Stimulated activated CD4-positive, alpha-beta T cell treated with anti-CD3 and anti-CD28 coated beads, Interleukin-4, amount 100 ng/mL, for 1 hour (primary cell): ENCODE measurements at regions not wholly inside any gene's neighbourhood (a gene's known extent, or its start where the extent isn't known, plus 50 kb on each side); places are given as distances from the start of the nearest gene placed in this dataset.
"Not testable (repeated sequence)": the region's sequence is repeated elsewhere in the genome, so short reads cannot be mapped to it uniquely, and the experiment has no call there.

Experiments used
- DNase-seq: peaks from one replicate; pipeline ENCODE4 v3.0.0-alpha.2; 2020

GRCh38 chr22:47914481-47915097, 1152.1 kb downstream of the TBC1D22A start:
- DNase-seq: no peak

- no peak for DNase-seq
Measured at GRCh38 chr22:47902646-47903180, 1140.3 kb downstream of the TBC1D22A start.

GRCh38 chr22:47901911-47902310, 1139.5 kb downstream of the TBC1D22A start:
- DNase-seq: no peak

- DNase-seq: no peak
Measured at GRCh38 chr22:47899894-47900293, 1137.4 kb downstream of the TBC1D22A start.

GRCh38 chr22:47898946-47899345, 1136.5 kb downstream of the TBC1D22A start:
- DNase-seq: no peak

DNA sequence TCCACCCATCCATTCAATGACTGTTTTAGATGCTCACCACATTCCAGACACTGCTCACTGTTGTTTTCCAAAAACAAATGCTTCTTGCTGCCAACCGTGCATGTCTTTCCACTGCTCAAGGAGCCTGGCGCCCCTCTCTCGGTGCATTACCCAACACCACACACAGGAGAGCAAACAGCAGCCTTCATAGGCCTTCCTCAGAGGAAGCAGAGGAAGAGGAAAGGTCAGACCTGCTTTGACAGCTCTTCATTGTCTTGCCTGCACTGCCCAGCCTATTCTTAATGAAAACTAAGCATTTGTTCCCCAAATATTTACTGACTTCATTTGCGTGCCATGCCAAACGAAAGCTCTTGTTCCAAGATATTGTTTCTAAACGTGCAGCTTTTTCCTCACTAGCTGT, 1129.2 kb downstream of the TBC1D22A start:
- DNase-seq: no peak

DNA sequence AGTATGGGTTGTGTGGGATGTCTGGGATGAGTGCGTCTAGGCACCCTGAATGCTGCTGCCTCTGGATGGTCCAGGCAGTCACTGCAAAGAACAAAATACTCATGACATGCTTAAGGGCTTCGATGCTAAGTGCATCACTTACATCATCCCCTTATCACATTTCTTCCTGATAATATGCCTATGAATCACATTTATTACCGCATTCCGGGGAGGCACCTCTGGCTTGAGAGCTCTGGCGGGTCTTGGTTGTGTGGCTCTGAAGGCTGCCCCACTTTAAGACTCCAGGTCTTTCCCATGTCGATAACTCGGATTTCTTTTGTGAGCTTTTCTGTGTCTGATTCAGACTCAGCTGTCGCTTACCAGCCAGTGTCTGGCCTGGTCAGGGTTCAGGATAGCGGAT, 1126.4 kb downstream of the TBC1D22A start:
- no peak for DNase-seq

DNA sequence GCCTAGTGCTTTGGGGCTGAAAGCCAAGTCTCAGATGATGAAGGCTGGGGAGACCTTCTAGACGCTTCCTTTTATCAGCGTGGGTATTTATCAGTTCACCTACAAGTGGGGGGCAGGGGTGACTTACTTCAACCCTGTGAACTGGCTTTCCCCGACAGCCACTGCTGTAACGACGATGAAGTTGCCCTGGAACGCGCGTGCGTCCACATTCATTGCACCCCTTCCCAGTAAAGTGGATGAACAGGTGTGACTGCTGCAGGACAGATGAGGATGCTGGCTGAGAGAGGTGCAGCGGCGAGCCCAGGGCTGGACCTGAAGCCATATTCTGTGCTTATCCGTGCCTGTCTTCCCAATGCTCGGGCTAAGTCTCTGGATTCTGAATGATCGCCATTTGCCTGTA, 1122.3 kb downstream of the TBC1D22A start:
- no peak for DNase-seq

DNA sequence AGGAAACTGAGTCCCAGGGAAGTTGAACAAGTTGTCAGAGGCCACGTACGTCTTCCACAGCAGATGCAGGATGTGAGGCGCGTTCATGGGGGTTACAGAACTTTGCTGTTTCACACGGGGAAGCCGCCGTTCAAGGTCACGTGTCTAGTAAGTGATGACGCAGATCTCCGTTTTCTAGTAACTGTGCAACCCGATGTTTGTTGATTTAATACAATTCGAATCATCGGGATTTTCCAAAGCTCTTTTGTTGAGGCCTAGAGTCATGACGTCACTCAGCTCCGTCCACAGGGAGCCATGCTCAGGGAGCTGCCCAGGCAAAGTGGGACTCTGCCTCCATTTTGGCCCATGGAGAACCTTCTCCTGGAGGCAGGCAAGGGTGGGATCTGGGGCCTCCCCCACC, 1121.8 kb downstream of the TBC1D22A start:
- DNase-seq: no peak

DNA sequence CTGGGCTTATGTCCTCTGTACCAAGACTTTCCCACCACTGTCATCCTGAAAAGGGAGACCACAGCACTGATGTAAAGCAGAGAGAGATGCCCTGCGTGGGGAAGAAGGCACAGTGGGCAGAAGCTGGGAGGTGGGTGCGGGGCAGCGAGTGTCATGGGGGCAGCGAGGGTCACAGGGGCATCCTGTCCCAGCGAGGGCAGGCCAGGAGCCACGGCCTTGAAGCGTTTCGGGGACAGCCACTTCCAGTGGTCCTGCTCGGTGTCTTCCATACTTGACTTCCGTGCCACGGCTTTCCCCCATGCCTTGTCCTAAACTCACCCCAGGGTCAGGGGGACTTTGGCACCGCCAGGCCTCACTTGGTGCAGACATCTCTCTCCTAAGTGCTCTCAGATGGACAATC, 1121.3 kb downstream of the TBC1D22A start:
- no peak for DNase-seq

DNA sequence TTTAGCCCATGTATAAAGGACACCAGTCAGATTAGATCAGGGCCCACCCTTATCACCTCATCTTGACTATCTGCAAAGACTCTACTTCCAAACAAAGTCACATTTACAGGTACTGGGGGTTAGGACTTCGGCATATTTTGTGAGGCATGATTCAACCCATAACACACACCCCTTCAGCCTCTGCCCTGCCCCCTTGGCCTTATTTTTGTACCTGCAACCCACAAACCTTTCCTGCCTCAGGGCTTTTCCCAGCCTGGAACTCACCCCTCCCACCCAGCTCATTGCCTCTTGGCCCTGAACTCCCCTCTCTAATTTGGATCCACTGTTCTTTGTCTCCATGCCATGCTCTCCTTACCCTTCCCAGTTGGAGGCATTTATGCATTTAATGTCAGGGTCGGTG, 1116.9 kb downstream of the TBC1D22A start:
- DNase-seq: no peak

GRCh38 chr22:47878460-47878859, 1116.0 kb downstream of the TBC1D22A start:
- DNase-seq: no peak

DNA sequence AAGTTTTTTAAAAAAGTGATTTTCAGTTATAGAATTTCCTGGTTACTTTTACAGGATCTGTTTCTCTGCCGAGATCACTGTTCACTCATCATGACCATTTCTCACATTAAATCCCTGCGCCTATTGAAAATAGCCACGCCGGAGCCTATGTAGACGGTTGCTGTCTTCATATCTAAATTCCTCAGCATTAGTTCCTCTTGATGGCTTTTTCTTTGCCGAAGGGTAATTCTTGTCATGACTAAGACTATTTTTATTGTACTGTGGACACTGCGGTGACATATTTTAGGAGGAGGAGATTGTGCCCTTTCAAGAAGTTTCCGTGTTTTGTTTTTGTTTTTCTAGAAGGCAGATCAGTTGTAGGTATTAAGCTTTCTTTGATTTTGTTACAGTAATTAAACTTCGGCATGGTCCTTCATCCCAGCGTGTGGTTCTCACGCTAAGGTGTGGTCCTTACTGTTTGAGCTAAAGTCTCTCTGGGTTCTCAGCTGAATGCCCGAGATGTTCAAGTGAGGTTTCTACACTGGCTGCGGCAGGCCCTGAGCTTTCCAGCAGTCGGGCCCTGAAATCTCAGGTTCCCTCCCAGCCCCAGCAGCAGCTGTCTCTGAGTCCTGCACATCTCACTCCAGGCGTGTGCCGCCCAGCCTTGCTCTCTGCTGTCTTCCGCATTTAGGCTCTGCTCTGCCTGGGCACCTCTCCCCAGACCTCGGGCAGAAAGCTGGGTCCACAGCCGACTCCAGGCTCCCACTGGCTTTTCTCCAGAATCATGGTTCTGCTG, 1110.5 kb downstream of the TBC1D22A start:
- no peak for DNase-seq

DNA sequence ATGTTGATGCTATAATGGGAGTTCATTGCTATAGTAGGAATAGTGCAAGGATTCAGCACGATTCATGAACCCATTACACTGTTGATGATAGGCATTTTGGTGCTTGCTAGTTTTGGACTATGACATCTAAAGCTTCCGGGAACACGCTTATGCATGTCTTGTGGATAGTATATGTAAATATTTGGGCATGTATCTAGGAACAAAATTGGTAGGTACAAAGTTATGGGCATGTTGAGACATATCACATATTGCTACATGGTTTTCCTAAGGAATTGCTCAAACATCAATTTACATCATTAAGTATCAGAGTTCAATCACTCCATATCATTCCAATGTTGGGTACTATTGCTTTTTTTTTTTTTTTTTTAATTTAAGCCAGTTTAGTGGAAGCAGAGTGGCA, 1103.2 kb downstream of the TBC1D22A start:
- DNase-seq: no peak

GRCh38 chr22:47862394-47862793, 1099.9 kb downstream of the TBC1D22A start:
- no peak for DNase-seq

DNA sequence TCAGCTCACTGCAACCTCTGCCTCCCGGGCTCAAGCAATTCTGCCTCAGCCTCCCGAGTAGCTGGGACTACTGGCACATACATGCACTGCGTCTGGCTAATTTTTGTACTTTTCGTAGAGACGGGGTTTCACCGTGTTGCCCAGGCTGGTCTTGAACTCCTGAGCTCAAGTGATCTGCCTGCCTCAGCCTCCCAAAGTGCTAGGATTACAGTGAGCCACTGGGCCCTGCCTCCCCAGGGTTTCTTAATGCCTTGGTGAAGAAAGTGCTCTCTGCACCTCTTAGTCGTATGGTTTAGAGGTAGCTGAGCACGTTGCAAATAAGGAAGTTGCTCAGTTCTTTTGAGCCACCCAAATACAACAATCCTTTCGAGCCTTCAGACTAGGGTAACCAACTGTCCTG, 1098.5 kb downstream of the TBC1D22A start:
- DNase-seq: not testable (repeated sequence)

DNA sequence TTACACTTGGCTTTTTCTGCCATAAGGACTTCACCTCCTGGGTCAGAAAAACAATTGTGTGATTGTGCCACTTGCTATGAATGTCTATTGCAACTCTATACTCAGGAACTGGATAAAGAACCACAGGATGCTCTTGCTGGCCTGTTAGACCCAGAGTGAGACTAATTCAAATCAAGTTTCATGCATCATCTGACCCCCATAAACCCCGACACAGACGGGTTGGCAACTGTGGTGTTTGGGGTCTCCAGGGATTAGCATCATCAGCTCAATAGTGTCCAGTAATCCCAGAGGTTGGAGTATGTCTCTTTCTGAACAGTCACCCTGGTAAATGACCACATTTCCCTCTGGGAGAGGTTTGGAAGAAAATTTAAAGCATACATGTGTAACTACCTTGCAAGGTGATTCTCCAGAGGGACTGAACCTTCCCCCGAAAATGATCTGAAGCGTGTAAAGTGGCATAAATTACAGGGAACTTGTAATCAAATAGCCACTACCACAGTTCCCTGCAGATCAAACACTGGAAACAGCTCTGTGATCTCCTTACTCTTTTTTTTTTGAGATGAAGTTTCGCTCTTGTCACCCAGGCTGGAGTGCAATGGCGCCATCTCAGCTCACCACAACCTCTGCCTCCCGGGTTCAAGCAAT, 1097.6 kb downstream of the TBC1D22A start:
- no peak for DNase-seq

- DNase-seq: no peak
Measured at GRCh38 chr22:47858773-47859306, 1096.4 kb downstream of the TBC1D22A start.

DNA sequence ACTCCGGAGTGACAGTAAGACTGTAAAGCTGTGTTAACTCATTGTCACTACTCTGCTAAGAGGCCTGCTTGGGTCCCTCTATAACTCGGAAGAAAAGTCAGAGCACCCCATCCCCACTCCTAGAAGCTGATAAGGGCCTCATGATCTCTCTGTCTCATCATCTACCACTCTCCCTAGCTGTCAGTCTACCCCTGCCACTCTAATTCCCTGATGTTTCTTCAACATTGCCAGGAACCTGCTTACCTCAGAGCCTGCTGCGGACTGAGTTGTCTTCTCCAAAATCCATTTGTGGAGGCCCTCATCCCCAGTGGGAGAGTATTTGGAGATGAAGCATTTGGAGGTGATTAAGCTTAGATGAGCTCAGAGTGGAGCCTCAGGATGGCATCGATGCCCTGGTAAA, 1092.2 kb downstream of the TBC1D22A start:
- DNase-seq: no peak

GRCh38 chr22:47854251-47854650, 1091.8 kb downstream of the TBC1D22A start:
- no peak for DNase-seq

- no peak for DNase-seq
Measured at GRCh38 chr22:47853750-47854149, 1091.3 kb downstream of the TBC1D22A start.

- DNase-seq: no peak
Measured at GRCh38 chr22:47851586-47851985, 1089.1 kb downstream of the TBC1D22A start.

GRCh38 chr22:47850644-47851151, 1088.2 kb downstream of the TBC1D22A start:
- DNase-seq: no peak
